ENCODE measurements at regions not wholly inside any gene's neighbourhood (a gene's known extent, or its start where the extent isn't known, plus 50 kb on each side); places are given as distances from the start of the nearest gene placed in this dataset.

DNA sequence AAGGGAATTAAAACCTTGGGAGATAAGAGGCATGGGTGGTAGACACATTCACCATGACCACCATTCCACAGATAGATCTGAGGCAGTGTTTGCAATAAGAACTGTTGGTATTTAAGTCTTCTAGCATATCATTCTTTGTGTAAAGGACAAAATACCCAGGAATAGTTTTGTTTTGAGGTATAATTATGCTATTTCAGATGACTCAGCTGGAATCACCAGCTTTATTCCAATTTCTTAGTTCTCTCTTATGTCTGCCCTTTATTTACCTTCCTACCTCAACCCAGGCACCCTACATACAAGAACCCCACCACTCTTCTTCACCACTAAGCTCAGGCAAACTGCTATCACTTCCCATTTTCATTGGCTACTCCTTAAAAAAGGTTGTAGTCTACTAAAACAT lies 94.7 kb upstream of the TRIO start:
- TF ChIP-seq POLR2AphosphoS5 (IDR thresholded peaks at IDR 0.05), result no peak
- TF ChIP-seq POLR2A (IDR thresholded peaks at IDR 0.05), result no peak
- TF ChIP-seq, protein P1, sequence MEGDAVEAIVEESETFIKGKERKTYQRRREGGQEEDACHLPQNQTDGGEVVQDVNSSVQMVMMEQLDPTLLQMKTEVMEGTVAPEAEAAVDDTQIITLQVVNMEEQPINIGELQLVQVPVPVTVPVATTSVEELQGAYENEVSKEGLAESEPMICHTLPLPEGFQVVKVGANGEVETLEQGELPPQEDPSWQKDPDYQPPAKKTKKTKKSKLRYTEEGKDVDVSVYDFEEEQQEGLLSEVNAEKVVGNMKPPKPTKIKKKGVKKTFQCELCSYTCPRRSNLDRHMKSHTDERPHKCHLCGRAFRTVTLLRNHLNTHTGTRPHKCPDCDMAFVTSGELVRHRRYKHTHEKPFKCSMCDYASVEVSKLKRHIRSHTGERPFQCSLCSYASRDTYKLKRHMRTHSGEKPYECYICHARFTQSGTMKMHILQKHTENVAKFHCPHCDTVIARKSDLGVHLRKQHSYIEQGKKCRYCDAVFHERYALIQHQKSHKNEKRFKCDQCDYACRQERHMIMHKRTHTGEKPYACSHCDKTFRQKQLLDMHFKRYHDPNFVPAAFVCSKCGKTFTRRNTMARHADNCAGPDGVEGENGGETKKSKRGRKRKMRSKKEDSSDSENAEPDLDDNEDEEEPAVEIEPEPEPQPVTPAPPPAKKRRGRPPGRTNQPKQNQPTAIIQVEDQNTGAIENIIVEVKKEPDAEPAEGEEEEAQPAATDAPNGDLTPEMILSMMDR (IDR thresholded peaks at IDR 0.05), result no peak
- no peak for TF ChIP-seq EP300 (IDR thresholded peaks at IDR 0.05)
- H3K27me3 ChIP-seq, result no peaks in the 10 kb centered on the region

DNA sequence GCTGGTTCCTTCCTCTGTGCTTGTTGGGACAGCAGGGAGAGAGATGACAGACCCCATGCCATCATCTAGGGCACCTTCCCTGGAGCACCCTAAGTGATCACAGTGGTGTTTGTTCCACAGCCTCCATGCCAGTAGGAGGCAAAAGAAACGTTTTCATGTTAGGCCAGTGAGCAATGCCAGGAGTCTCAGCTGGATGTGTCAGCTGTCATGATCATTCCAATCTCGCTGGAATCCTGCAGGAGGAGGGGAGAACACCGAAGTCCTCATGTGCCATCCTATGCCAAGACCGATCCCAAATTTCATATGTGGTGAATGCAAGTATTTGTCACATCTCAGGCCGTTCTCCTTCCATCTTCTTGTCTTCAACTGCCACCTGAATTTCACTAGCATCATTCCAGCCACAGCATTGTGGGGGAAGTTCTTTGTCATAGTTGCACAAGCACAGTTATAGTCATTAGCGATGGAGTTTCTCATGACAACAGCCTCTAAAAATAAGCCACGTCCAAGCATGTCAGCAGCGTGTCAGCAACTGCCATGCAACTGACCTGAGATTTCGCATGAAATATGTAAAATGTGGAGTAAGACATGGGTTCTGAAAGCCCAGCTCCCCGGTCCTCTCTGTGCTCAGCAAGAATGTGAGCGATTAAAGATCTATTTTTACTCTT lies 97.2 kb upstream of the DNAH5 start:
- no peak for TF ChIP-seq POLR2AphosphoS5 (IDR thresholded peaks at IDR 0.05)
- TF ChIP-seq, protein P1 (IDR thresholded peaks at IDR 0.05), result no peak
- TF ChIP-seq EP300 (IDR thresholded peaks at IDR 0.05), result no peak
- TF ChIP-seq POLR2A (IDR thresholded peaks at IDR 0.05), result no peak
- WGBS, result 77% methylated on average over 11 of the region's 11 CpGs
- H3K27me3 ChIP-seq, result peaks cover 4% of the 10 kb centered on the region
- no peaks in the 10 kb centered on the region for H3K36me3 ChIP-seq
- H3K9me3 ChIP-seq, result no peaks in the 10 kb centered on the region
- DNase-seq (ENCODE audit: low spot score in 2 of 2), result no peak
- peaks cover 4% of the 10 kb centered on the region for H3K4me1 ChIP-seq
- H3K4me3 ChIP-seq, result no peak overlapping the region
- no peak overlapping the region for H3K27ac ChIP-seq

More for the DNA sequence above, 94.7 kb upstream of the TRIO start:
- no peak for DNase-seq (ENCODE audit: low spot score in 2 of 2)
- Histone ChIP-seq H3K36me3 (no peaks in the 10 kb centered on the region), H3K9me3 (no peaks in the 10 kb centered on the region), H3K4me1 (no peaks in the 10 kb centered on the region), H3K4me3 (no peak overlapping the region), H3K27ac (no peak overlapping the region)

DNA sequence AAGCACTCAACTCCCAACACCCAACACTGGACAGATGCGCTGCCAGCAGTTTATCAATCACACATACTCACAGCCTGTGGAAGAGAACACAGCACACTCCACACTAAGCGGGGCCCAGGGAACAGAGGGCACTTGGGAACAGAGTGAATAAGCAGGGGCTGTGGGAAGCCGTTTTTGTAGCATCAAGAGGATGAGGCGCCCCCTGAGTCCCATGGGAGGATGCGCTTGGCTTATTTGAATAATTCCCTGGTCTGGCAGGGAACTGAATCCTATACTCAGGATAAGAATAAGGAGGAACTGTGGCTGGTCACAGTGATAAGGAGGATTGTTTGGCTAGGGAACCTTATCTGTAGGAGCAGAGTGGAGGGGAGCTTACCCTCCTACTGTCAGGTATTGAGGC lies 96.1 kb upstream of the DNAH5 start:
- WGBS, result 79% methylated on average over 5 of the region's 5 CpGs

DNA sequence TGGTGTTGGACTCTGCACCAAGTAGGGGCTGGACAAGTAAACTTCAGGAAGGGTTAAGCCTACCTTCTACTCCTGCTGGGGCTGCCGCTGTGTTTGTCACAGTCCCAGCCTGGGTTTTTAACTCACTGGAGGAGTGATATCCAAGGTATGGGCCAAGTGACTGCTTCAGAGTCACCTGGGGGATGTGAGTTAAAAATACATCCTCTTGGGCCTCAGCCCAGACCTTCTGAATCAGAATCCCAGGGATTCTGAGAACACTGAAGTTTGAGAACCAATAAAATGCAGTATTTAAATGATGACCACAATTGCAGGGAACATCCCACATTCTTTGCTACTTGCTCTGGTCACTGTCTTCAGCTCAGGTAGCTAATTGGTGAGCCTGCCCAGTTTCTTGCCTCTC lies 95.1 kb upstream of the DNAH5 start:
- TF ChIP-seq POLR2AphosphoS5 (IDR thresholded peaks at IDR 0.05) (no peak), POLR2A (IDR thresholded peaks at IDR 0.05) (no peak)
- peaks cover 18% of the 10 kb centered on the region for H3K4me1 ChIP-seq
- WGBS, result 71% methylated on average over 1 of the region's 1 CpG
- no peak overlapping the region for H3K4me3 ChIP-seq
- H3K9me3 ChIP-seq, result no peaks in the 10 kb centered on the region
- DNase-seq (ENCODE audit: low spot score in 2 of 2), result no peak
- H3K36me3 ChIP-seq, result no peaks in the 10 kb centered on the region
- peaks cover 4% of the 10 kb centered on the region for H3K27me3 ChIP-seq
- H3K27ac ChIP-seq, result no peak overlapping the region

More for the DNA sequence above, 96.1 kb upstream of the DNAH5 start:
- Histone ChIP-seq H3K4me1 (peaks cover 16% of the 10 kb centered on the region), H3K4me3 (no peak overlapping the region), H3K36me3 (no peaks in the 10 kb centered on the region), H3K9me3 (no peaks in the 10 kb centered on the region), H3K27me3 (peaks cover 4% of the 10 kb centered on the region), H3K27ac (no peak overlapping the region)
- DNase-seq (ENCODE audit: low spot score in 2 of 2), result no peak
- TF ChIP-seq POLR2AphosphoS5 (IDR thresholded peaks at IDR 0.05), result no peak
- TF ChIP-seq, protein P1 (IDR thresholded peaks at IDR 0.05), result no peak
- TF ChIP-seq POLR2A (IDR thresholded peaks at IDR 0.05), result no peak
- TF ChIP-seq EP300 (IDR thresholded peaks at IDR 0.05), result no peak

DNA sequence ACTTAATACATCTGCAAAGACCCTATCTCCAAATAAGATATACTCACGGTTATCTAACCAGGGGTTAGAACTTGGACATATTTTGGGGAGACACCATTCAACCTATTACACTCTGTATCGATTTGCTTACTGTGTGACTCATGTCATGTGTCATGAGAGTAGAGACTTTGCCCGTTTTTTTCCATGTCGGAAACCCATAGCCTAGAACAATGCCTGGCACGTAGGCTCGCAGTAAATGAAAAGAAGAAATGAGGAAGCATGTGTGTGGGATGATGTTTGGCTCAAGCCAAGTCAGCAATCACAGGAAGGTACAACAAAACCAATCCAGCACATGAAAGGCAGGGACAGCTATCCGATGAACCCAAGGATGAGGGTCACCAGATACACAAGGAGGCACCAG lies 94.6 kb upstream of the DNAH5 start:
- TF ChIP-seq, protein P1 (IDR thresholded peaks at IDR 0.05), result no peak
- TF ChIP-seq POLR2AphosphoS5 (IDR thresholded peaks at IDR 0.05), result no peak
- no peak for TF ChIP-seq EP300 (IDR thresholded peaks at IDR 0.05)
- no peak for TF ChIP-seq POLR2A (IDR thresholded peaks at IDR 0.05)
- Histone ChIP-seq H3K4me1 (peaks cover 18% of the 10 kb centered on the region), H3K9me3 (no peaks in the 10 kb centered on the region), H3K36me3 (no peaks in the 10 kb centered on the region), H3K27ac (no peak overlapping the region), H3K4me3 (no peak overlapping the region), H3K27me3 (peaks cover 4% of the 10 kb centered on the region)
- 85% methylated on average over 7 of the region's 7 CpGs for WGBS
- no peak for DNase-seq (ENCODE audit: low spot score in 2 of 2)
